ENCODE measurements at regions not wholly inside any gene's neighbourhood (a gene's known extent, or its start where the extent isn't known, plus 50 kb on each side); places are given as distances from the start of the nearest gene placed in this dataset.

DNA sequence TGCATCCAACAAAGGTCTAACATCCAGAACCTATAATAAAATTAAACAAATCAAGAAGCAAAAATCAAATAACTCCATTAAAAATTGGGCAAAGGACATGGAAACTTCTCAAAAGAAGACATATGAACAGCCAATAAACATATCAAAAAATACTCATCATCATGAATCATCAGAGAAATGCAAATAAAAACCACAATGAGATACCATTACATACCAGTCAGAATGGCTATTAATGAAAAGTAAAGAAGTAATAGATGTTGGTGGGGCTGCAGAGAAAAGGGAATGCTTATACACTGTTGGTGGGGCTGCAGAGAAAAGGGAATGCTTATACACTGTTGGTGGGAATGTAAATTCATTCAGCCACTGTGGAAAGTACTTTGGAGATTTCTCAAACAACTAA is 465.8 kb downstream of the ZIC3 start:
- Histone ChIP-seq H3K9me3 (ENCODE audit: control insufficient read depth in 4 of 4, insufficient read depth in 3 of 4, low read length in 3 of 4) (no peaks in the 10 kb centered on the region), H3K4me1 (ENCODE audit: control insufficient read depth in 5 of 5, insufficient read depth in 5 of 5, low read length in 5 of 5) (no peaks in the 10 kb centered on the region), H3K4me3 (no peak overlapping the region), H3K27ac (ENCODE audit: low read depth in 1 of 2, low read length in 1 of 2) (no peak overlapping the region), H3K27me3 (ENCODE audit: control insufficient read depth in 3 of 3, insufficient read depth in 3 of 3, low read length in 2 of 3) (peaks cover 0 to 13% (median 3%) of the 10 kb centered on the region in 3 donors), H3K9ac (ENCODE audit: insufficient read depth in 1 of 2, low read length in 2 of 2) (no peak overlapping the region), H3K36me3 (ENCODE audit: control insufficient read depth in 4 of 4, insufficient read depth in 4 of 4, low read length in 4 of 4) (no peaks in the 10 kb centered on the region)
- TF ChIP-seq, protein P1, sequence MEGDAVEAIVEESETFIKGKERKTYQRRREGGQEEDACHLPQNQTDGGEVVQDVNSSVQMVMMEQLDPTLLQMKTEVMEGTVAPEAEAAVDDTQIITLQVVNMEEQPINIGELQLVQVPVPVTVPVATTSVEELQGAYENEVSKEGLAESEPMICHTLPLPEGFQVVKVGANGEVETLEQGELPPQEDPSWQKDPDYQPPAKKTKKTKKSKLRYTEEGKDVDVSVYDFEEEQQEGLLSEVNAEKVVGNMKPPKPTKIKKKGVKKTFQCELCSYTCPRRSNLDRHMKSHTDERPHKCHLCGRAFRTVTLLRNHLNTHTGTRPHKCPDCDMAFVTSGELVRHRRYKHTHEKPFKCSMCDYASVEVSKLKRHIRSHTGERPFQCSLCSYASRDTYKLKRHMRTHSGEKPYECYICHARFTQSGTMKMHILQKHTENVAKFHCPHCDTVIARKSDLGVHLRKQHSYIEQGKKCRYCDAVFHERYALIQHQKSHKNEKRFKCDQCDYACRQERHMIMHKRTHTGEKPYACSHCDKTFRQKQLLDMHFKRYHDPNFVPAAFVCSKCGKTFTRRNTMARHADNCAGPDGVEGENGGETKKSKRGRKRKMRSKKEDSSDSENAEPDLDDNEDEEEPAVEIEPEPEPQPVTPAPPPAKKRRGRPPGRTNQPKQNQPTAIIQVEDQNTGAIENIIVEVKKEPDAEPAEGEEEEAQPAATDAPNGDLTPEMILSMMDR (IDR thresholded peaks at IDR 0.05; ENCODE audit: control extremely low read depth, extremely low read depth): no peak
- no peak for ATAC-seq (ENCODE audit: insufficient read depth, low FRiP score)
- DNase-seq: no peak

- Histone ChIP-seq H3K4me1 (ENCODE audit: control insufficient read depth in 5 of 5, insufficient read depth in 5 of 5, low read length in 5 of 5) (no peaks in the 10 kb centered on the region), H3K9ac (ENCODE audit: insufficient read depth in 1 of 2, low read length in 2 of 2) (no peak overlapping the region), H3K27me3 (ENCODE audit: control insufficient read depth in 3 of 3, insufficient read depth in 3 of 3, low read length in 2 of 3) (peaks cover 0 to 4% (median 3%) of the 10 kb centered on the region in 3 donors), H3K9me3 (ENCODE audit: control insufficient read depth in 4 of 4, insufficient read depth in 3 of 4, low read length in 3 of 4) (no peaks in the 10 kb centered on the region), H3K36me3 (ENCODE audit: control insufficient read depth in 4 of 4, insufficient read depth in 4 of 4, low read length in 4 of 4) (no peaks in the 10 kb centered on the region), H3K4me3 (no peak overlapping the region), H3K27ac (ENCODE audit: low read depth in 1 of 2, low read length in 1 of 2) (no peak overlapping the region)
- TF ChIP-seq, protein P1 (IDR thresholded peaks at IDR 0.05; ENCODE audit: control extremely low read depth, extremely low read depth): no peak
- DNase-seq: peak in 1 of 3 donors; percentile 32
- ATAC-seq (ENCODE audit: insufficient read depth, low FRiP score): no peak
- 38 to 45% methylated on average over 1 of the region's 1 CpG for WGBS, 2 donors
Observed at GRCh38 chrX:138034136-138034535, 468.2 kb downstream of the ZIC3 start.

DNA sequence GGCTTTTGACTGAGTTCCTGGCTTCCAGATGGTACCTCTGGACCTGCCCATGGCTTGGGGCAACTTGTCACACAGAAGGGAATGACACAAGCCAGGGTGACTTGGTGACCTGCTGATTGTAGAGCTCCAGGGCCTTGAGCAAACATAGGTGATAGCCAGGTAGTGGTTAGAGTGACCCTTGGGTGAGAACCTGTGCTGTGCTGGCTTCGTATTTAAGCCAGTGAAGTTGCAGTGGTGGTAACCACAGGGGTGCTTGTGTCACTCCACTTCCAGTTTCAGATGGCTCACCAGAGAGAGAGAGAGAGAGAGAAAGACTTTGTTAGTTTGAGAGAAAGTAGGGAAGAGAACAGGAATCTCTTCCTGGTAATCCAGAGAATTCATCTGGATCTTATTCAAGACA is 471.6 kb downstream of the ZIC3 start:
- H3K27ac ChIP-seq (ENCODE audit: low read depth in 1 of 2, low read length in 1 of 2): no peak overlapping the region
- H3K9me3 ChIP-seq (ENCODE audit: control insufficient read depth in 4 of 4, insufficient read depth in 3 of 4, low read length in 3 of 4): peaks cover 0 to 3% (median 0%) of the 10 kb centered on the region in 4 donors
- ATAC-seq (ENCODE audit: insufficient read depth, low FRiP score) (no peak), DNase-seq (no peak)
- no peaks in the 10 kb centered on the region for H3K4me1 ChIP-seq (ENCODE audit: control insufficient read depth in 5 of 5, insufficient read depth in 5 of 5, low read length in 5 of 5)
- no peak overlapping the region for H3K4me3 ChIP-seq
- WGBS, 2 donors: 54 to 75% methylated on average over 1 of the region's 1 CpG
- TF ChIP-seq, protein P1 (IDR thresholded peaks at IDR 0.05; ENCODE audit: control extremely low read depth, extremely low read depth): no peak
- H3K27me3 ChIP-seq (ENCODE audit: control insufficient read depth in 3 of 3, insufficient read depth in 3 of 3, low read length in 2 of 3): peaks cover 0 to 2% (median 0%) of the 10 kb centered on the region in 3 donors
- no peaks in the 10 kb centered on the region for H3K36me3 ChIP-seq (ENCODE audit: control insufficient read depth in 4 of 4, insufficient read depth in 4 of 4, low read length in 4 of 4)
- no peak overlapping the region for H3K9ac ChIP-seq (ENCODE audit: insufficient read depth in 1 of 2, low read length in 2 of 2)

- no peak overlapping the region for H3K4me3 ChIP-seq
- 53 to 68% methylated on average over 3 of the region's 3 CpGs for WGBS, 2 donors
- H3K4me1 ChIP-seq (ENCODE audit: control insufficient read depth in 5 of 5, insufficient read depth in 5 of 5, low read length in 5 of 5): no peaks in the 10 kb centered on the region
- H3K27me3 ChIP-seq (ENCODE audit: control insufficient read depth in 3 of 3, insufficient read depth in 3 of 3, low read length in 2 of 3): peaks cover 0 to 3% (median 0%) of the 10 kb centered on the region in 3 donors
- DNase-seq: peak in 1 of 3 donors; percentile 32
- no peak overlapping the region for H3K27ac ChIP-seq (ENCODE audit: low read depth in 1 of 2, low read length in 1 of 2)
- H3K9ac ChIP-seq (ENCODE audit: insufficient read depth in 1 of 2, low read length in 2 of 2): no peak overlapping the region
- ATAC-seq (ENCODE audit: insufficient read depth, low FRiP score): no peak
- no peaks in the 10 kb centered on the region for H3K36me3 ChIP-seq (ENCODE audit: control insufficient read depth in 4 of 4, insufficient read depth in 4 of 4, low read length in 4 of 4)
- no peaks in the 10 kb centered on the region for H3K9me3 ChIP-seq (ENCODE audit: control insufficient read depth in 4 of 4, insufficient read depth in 3 of 4, low read length in 3 of 4)
- TF ChIP-seq, protein P1 (IDR thresholded peaks at IDR 0.05; ENCODE audit: control extremely low read depth, extremely low read depth): no peak
Observed at GRCh38 chrX:138057883-138058282, 492.0 kb downstream of the ZIC3 start.
